Mesothelial cell of epicardium (in vitro differentiated cells): ENCODE measurements at regions not wholly inside any gene's neighbourhood (a gene's known extent, or its start where the extent isn't known, plus 50 kb on each side); places are given as distances from the start of the nearest gene placed in this dataset.

ENCODE experiments used
- DNase-seq, 2 experiments: peaks; one replicate each; pipeline ENCODE4 v3.0.0; 2021; ENCODE audit warnings: low spot score in 2 of 2; ENCODE audit not compliant: unreplicated experiment in 2 of 2
- H3K27ac Mint-ChIP-seq: 2 replicates; pipeline ENCODE4 v1.8.0; 2021; ENCODE audit warnings: mixed read lengths
- H3K27me3 Mint-ChIP-seq: 2 replicates; pipeline ENCODE4 v1.8.0; 2021; ENCODE audit warnings: low read depth, mixed read lengths
- H3K36me3 Mint-ChIP-seq: 2 replicates; pipeline ENCODE4 v1.8.0; 2021; ENCODE audit warnings: mixed read lengths
- H3K4me1 Mint-ChIP-seq: 2 replicates; pipeline ENCODE4 v1.8.0; 2021; ENCODE audit warnings: mixed read lengths
- H3K4me3 Mint-ChIP-seq: 2 replicates; pipeline ENCODE4 v1.8.0; 2021; ENCODE audit warnings: mild to moderate bottlenecking, moderate library complexity, mixed read lengths
- H3K9me3 Mint-ChIP-seq: 2 replicates; pipeline ENCODE4 v1.8.0; 2021; ENCODE audit warnings: mixed read lengths
- CTCF ChIP-seq: fragments of 200-600 bp; sonication (generic); IDR thresholded peaks from one replicate; pipeline ENCODE4 v1.5.0; 2021; ENCODE audit warnings: antibody characterized with exemption; ENCODE audit not compliant: unreplicated experiment

GRCh38 chr2:51322613-51323012 is 290.7 kb upstream of the NRXN1 start:
- Mint-ChIP-seq H3K27ac (no peak overlapping the region), H3K4me3 (no peak overlapping the region), H3K9me3 (peaks cover 13% of the 10 kb centered on the region), H3K36me3 (no peaks in the 10 kb centered on the region), H3K27me3 (no peaks in the 10 kb centered on the region), H3K4me1 (peaks cover 2% of the 10 kb centered on the region)
- no peak for DNase-seq
- no peak for TF ChIP-seq CTCF

- Mint-ChIP-seq H3K9me3 (no peaks in the 10 kb centered on the region), H3K27ac (no peak overlapping the region), H3K4me3 (no peak overlapping the region), H3K27me3 (no peaks in the 10 kb centered on the region), H3K4me1 (peaks cover 2% of the 10 kb centered on the region), H3K36me3 (no peaks in the 10 kb centered on the region)
- TF ChIP-seq CTCF: no peak
- no peak for DNase-seq
These were observed 272.4 kb upstream of the NRXN1 start for GRCh38 chr2:51304311-51304710.

GRCh38 chr2:51301381-51301780 is 269.4 kb upstream of the NRXN1 start:
- no peak for DNase-seq
- no peaks in the 10 kb centered on the region for H3K36me3 Mint-ChIP-seq
- H3K4me1 Mint-ChIP-seq: peaks cover 13% of the 10 kb centered on the region
- H3K9me3 Mint-ChIP-seq: no peaks in the 10 kb centered on the region
- no peaks in the 10 kb centered on the region for H3K27me3 Mint-ChIP-seq
- TF ChIP-seq CTCF: no peak
- no peak overlapping the region for H3K27ac Mint-ChIP-seq
- H3K4me3 Mint-ChIP-seq: no peak overlapping the region

- TF ChIP-seq CTCF: no peak
- no peak overlapping the region for H3K27ac Mint-ChIP-seq
- no peaks in the 10 kb centered on the region for H3K9me3 Mint-ChIP-seq
- no peak overlapping the region for H3K4me3 Mint-ChIP-seq
- H3K36me3 Mint-ChIP-seq: no peaks in the 10 kb centered on the region
- H3K27me3 Mint-ChIP-seq: no peaks in the 10 kb centered on the region
- DNase-seq: no peak
- peaks cover 15% of the 10 kb centered on the region for H3K4me1 Mint-ChIP-seq
These were observed 267.4 kb upstream of the NRXN1 start for GRCh38 chr2:51299370-51299769.

GRCh38 chr2:51297488-51297887 is 265.6 kb upstream of the NRXN1 start:
- Mint-ChIP-seq H3K9me3 (no peaks in the 10 kb centered on the region), H3K4me1 (peaks cover 15% of the 10 kb centered on the region), H3K4me3 (no peak overlapping the region), H3K27me3 (no peaks in the 10 kb centered on the region), H3K27ac (peak overlapping the region; percentile 63), H3K36me3 (no peaks in the 10 kb centered on the region)
- no peak for TF ChIP-seq CTCF
- no peak for DNase-seq

- Mint-ChIP-seq H3K4me3 (no peak overlapping the region), H3K4me1 (peaks cover 11% of the 10 kb centered on the region), H3K9me3 (peaks cover 5% of the 10 kb centered on the region), H3K27ac (no peak overlapping the region), H3K27me3 (no peaks in the 10 kb centered on the region), H3K36me3 (no peaks in the 10 kb centered on the region)
- TF ChIP-seq CTCF: no peak
- no peak for DNase-seq
These were observed 261.8 kb upstream of the NRXN1 start for GRCh38 chr2:51293566-51294200.
